H9 (cell line): ENCODE measurements at regions not wholly inside any gene's neighbourhood (a gene's known extent, or its start where the extent isn't known, plus 50 kb on each side); places are given as distances from the start of the nearest gene placed in this dataset.

Experiments used
- DNase-seq: peaks from one replicate; pipeline ENCODE4 v3.0.0-alpha.2; 2017
- H2AFZ ChIP-seq: one replicate; pipeline ENCODE4 v1.6.1; 2013; ENCODE audit warnings: mild to moderate bottlenecking, low read length, control low read depth, moderate library complexity
- H2AK5ac ChIP-seq: 2 replicates; pipeline ENCODE4 v1.6.1; 2013; ENCODE audit warnings: low read length, control low read depth, mixed read lengths; ENCODE audit not compliant: insufficient read length
- H2BK120ac ChIP-seq: one replicate; pipeline ENCODE4 v1.6.1; 2013; ENCODE audit warnings: low read depth, mild to moderate bottlenecking, low read length, control low read depth, inconsistent platforms; ENCODE audit not compliant: poor library complexity, severe bottlenecking
- H2BK12ac ChIP-seq: 2 replicates; pipeline ENCODE4 v1.6.1; 2013; ENCODE audit warnings: low read length, control low read depth, mixed read lengths, low read depth; ENCODE audit not compliant: insufficient read length
- H2BK15ac ChIP-seq: 2 replicates; pipeline ENCODE4 v1.6.1; 2013; ENCODE audit warnings: low read depth, low read length, control low read depth
- H2BK20ac ChIP-seq: one replicate; pipeline ENCODE4 v1.6.1; 2013; ENCODE audit warnings: low read depth, mild to moderate bottlenecking, low read length, control low read depth, inconsistent platforms; ENCODE audit not compliant: poor library complexity, severe bottlenecking
- H2BK5ac ChIP-seq: 2 replicates; pipeline ENCODE4 v1.6.1; 2013; ENCODE audit warnings: low read length, control low read depth, mixed read lengths; ENCODE audit not compliant: insufficient read length
- H3K14ac ChIP-seq: 2 replicates; pipeline ENCODE4 v1.6.1; 2013; ENCODE audit warnings: low read length, control low read depth; ENCODE audit not compliant: insufficient read depth
- H3K18ac ChIP-seq: 2 replicates; pipeline ENCODE4 v1.6.1; 2013; ENCODE audit warnings: low read depth, mild to moderate bottlenecking, mixed read lengths, low read length, control low read depth; ENCODE audit not compliant: insufficient read length
- H3K23ac ChIP-seq: 2 replicates; pipeline ENCODE4 v1.6.1; 2013; ENCODE audit warnings: low read length, control low read depth, mixed read lengths, low read depth; ENCODE audit not compliant: insufficient read length
- H3K23me2 ChIP-seq: 2 replicates; pipeline ENCODE4 v1.6.1; 2013; ENCODE audit warnings: low read depth, mild to moderate bottlenecking, mixed read lengths, low read length, control low read depth; ENCODE audit not compliant: insufficient read length, poor library complexity, severe bottlenecking
- H3K27ac ChIP-seq: 2 replicates; pipeline ENCODE4 v1.5.1; 2013; ENCODE audit warnings: low read length, control low read depth, mixed read lengths, low read depth; ENCODE audit not compliant: insufficient read length
- H3K27me3 ChIP-seq: 2 replicates; pipeline ENCODE4 v1.6.1; 2013; ENCODE audit warnings: low read length, control low read depth, inconsistent platforms; ENCODE audit not compliant: insufficient read depth
- H3K4ac ChIP-seq: 2 replicates; pipeline ENCODE4 v1.6.1; 2013; ENCODE audit warnings: low read depth, mild to moderate bottlenecking, control low read depth, inconsistent platforms, low read length, moderate library complexity
- H3K4me1 ChIP-seq: 2 replicates; pipeline ENCODE4 v1.6.1; 2013; ENCODE audit warnings: low read length, control low read depth, inconsistent platforms; ENCODE audit not compliant: insufficient read depth
- H3K4me2 ChIP-seq: 2 replicates; pipeline ENCODE4 v1.6.1; 2013; ENCODE audit warnings: low read length, control low read depth, mixed read lengths; ENCODE audit not compliant: insufficient read length, insufficient read depth
- H3K56ac ChIP-seq: 2 replicates; pipeline ENCODE4 v1.6.1; 2013; ENCODE audit warnings: low read depth, mild to moderate bottlenecking, mixed read lengths, low read length, control low read depth; ENCODE audit not compliant: insufficient read length
- H3K79me1 ChIP-seq: 2 replicates; pipeline ENCODE4 v1.6.1; 2013; ENCODE audit warnings: low read depth, mild to moderate bottlenecking, moderate library complexity, low read length, control low read depth, inconsistent platforms; ENCODE audit not compliant: insufficient read depth, poor library complexity, severe bottlenecking
- H3K79me2 ChIP-seq: 2 replicates; pipeline ENCODE4 v1.6.1; 2013; ENCODE audit warnings: low read length, control low read depth, inconsistent platforms; ENCODE audit not compliant: insufficient read depth
- H3K9ac ChIP-seq: 2 replicates; pipeline ENCODE4 v1.6.1; 2013; ENCODE audit warnings: low read length, control low read depth, mixed read lengths; ENCODE audit not compliant: insufficient read length; ENCODE audit errors: extremely low read depth
- H3K9me3 ChIP-seq: one replicate; pipeline ENCODE4 v1.6.1; 2013; ENCODE audit warnings: low read depth, low read length, inconsistent platforms; ENCODE audit not compliant: control insufficient read depth
- H3T11ph ChIP-seq: one replicate; pipeline ENCODE4 v1.6.1; 2013; ENCODE audit warnings: mild to moderate bottlenecking, low read length, control low read depth, inconsistent platforms
- H4K20me1 ChIP-seq: one replicate; pipeline ENCODE4 v1.6.1; 2013; ENCODE audit not compliant: control insufficient read depth, insufficient read length, insufficient read depth
- H4K5ac ChIP-seq: 2 replicates; pipeline ENCODE4 v1.6.1; 2013; ENCODE audit warnings: low read depth, mild to moderate bottlenecking, mixed read lengths, low read length, control low read depth; ENCODE audit not compliant: insufficient read length
- H4K8ac ChIP-seq: replicated peaks from 2 replicates; pipeline ENCODE4 v1.6.1; 2013; ENCODE audit warnings: low read length, control low read depth, mixed read lengths, low read depth; ENCODE audit not compliant: insufficient read length
- H4K91ac ChIP-seq: 2 replicates; pipeline ENCODE4 v1.6.1; 2013; ENCODE audit warnings: low read depth, mild to moderate bottlenecking, moderate library complexity, mixed read lengths, low read length, control low read depth; ENCODE audit not compliant: insufficient read length
- H3K27ac Mint-ChIP-seq, 3 experiments: 2 replicates in 2 of 3; 3 replicates in 1 of 3; pipeline ENCODE4 v1.8.0; 2020 to 2021; ENCODE audit warnings: mixed read lengths in 3 of 3, mild to moderate bottlenecking in 1 of 3, moderate library complexity in 1 of 3
- H3K27me3 Mint-ChIP-seq: 2 replicates; pipeline ENCODE4 v1.8.0; 2021; ENCODE audit warnings: low read depth, mild to moderate bottlenecking, moderate library complexity, mixed read lengths
- H3K36me3 Mint-ChIP-seq, 3 experiments: 2 replicates in 2 of 3; 3 replicates in 1 of 3; pipeline ENCODE4 v1.8.0; 2020 to 2021; ENCODE audit warnings: low read depth in 3 of 3, mixed read lengths in 3 of 3; ENCODE audit not compliant: insufficient read depth in 1 of 3
- H3K4me1 Mint-ChIP-seq, 2 experiments: 2 replicates each; pipeline ENCODE4 v1.8.0; 2020; ENCODE audit warnings: mixed read lengths in 2 of 2
- H3K4me3 Mint-ChIP-seq, 2 experiments: 2 replicates in 1 of 2; 3 replicates in 1 of 2; pipeline ENCODE4 v1.8.0; 2020 to 2021; ENCODE audit warnings: mild to moderate bottlenecking in 2 of 2, mixed read lengths in 2 of 2, moderate library complexity in 1 of 2
- H3K9me3 Mint-ChIP-seq, 2 experiments: 2 replicates in 1 of 2; 3 replicates in 1 of 2; pipeline ENCODE4 v1.8.0; 2020; ENCODE audit warnings: mild to moderate bottlenecking in 2 of 2, mixed read lengths in 2 of 2, moderate library complexity in 1 of 2
- WGBS: extraction: QIAGEN DNeasy Blood & Tissue Kit; methylation state at CpG from one replicate; pipeline ENCODE4 v1.1.7; 2013; ENCODE audit warnings: missing lambda C conversion rate, low lambda C conversion rate, mixed read lengths; ENCODE audit not compliant: insufficient read length; ENCODE audit errors: extremely low coverage; 5-methylcytosine and 5-hydroxymethylcytosine counted together
- TF ChIP-seq, protein P1 (sequence below): fragments of 200-600 bp; sonication (generic); conservative IDR thresholded peaks from 3 replicates; pipeline ENCODE4 v1.8.0; 2021; ENCODE audit warnings: antibody characterized with exemption, mild to moderate bottlenecking

DNA sequence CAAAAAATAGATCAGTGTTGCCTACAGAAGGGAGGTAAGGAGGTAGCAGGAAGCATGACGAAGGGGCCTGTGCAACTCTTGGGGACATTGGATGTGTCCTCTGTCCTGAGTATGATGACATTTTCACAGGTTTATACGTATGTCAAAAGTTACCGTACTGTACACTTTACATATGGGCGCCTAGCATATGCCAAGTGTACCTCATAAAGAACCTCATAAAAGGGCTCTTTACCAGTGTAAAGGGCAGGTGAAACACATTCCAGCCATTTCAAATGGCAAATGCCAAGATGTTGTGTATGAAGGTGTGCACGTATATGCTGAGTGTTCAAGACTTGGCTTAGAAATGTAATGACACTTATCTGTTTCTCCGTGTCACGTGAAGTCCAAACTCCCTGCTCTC is 573.4 kb downstream of the EFNB2 start:
- Mint-ChIP-seq H3K4me3 (no peak overlapping the region), H3K36me3 (no peaks in the 10 kb centered on the region; a peak in 1 of 7 replicates), H3K9me3 (no peaks in the 10 kb centered on the region), H3K27ac (no peak overlapping the region), H3K4me1 (no peaks in the 10 kb centered on the region), H3K27me3 (no peaks in the 10 kb centered on the region)
- no peak overlapping the region for H3T11ph ChIP-seq
- DNase-seq = no peak
- H2BK15ac ChIP-seq = no peak overlapping the region
- TF ChIP-seq, protein P1, sequence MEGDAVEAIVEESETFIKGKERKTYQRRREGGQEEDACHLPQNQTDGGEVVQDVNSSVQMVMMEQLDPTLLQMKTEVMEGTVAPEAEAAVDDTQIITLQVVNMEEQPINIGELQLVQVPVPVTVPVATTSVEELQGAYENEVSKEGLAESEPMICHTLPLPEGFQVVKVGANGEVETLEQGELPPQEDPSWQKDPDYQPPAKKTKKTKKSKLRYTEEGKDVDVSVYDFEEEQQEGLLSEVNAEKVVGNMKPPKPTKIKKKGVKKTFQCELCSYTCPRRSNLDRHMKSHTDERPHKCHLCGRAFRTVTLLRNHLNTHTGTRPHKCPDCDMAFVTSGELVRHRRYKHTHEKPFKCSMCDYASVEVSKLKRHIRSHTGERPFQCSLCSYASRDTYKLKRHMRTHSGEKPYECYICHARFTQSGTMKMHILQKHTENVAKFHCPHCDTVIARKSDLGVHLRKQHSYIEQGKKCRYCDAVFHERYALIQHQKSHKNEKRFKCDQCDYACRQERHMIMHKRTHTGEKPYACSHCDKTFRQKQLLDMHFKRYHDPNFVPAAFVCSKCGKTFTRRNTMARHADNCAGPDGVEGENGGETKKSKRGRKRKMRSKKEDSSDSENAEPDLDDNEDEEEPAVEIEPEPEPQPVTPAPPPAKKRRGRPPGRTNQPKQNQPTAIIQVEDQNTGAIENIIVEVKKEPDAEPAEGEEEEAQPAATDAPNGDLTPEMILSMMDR = no peak
- no CpG with 5 or more reads among the region's 7 CpGs for WGBS
- H3K27ac ChIP-seq = no peak overlapping the region
- H3K14ac ChIP-seq = no peak overlapping the region
- H4K8ac ChIP-seq = no peak overlapping the region
- H3K4me2 ChIP-seq = no peak overlapping the region
- H3K27me3 ChIP-seq = no peaks in the 10 kb centered on the region
- no peak overlapping the region for H4K5ac ChIP-seq
- no peaks in the 10 kb centered on the region for H3K4me1 ChIP-seq
- H3K79me1 ChIP-seq = no peaks in the 10 kb centered on the region
- no peaks in the 10 kb centered on the region for H3K23me2 ChIP-seq
- no peak overlapping the region for H2BK5ac ChIP-seq
- no peaks in the 10 kb centered on the region for H4K20me1 ChIP-seq
- no peak overlapping the region for H3K4ac ChIP-seq
- H2BK120ac ChIP-seq = no peak overlapping the region
- no peak overlapping the region for H2AFZ ChIP-seq
- no peak overlapping the region for H3K23ac ChIP-seq
- no peak overlapping the region for H2AK5ac ChIP-seq
- H3K56ac ChIP-seq = no peak overlapping the region
- H3K9ac ChIP-seq = no peak overlapping the region
- no peak overlapping the region for H2BK20ac ChIP-seq
- H3K9me3 ChIP-seq = no peaks in the 10 kb centered on the region
- no peaks in the 10 kb centered on the region for H3K79me2 ChIP-seq
- no peak overlapping the region for H4K91ac ChIP-seq
- no peak overlapping the region for H3K18ac ChIP-seq
- H2BK12ac ChIP-seq = no peak overlapping the region
